Thyroid gland (tissue), 4 donors: ENCODE measurements at regions not wholly inside any gene's neighbourhood (a gene's known extent, or its start where the extent isn't known, plus 50 kb on each side); places are given as distances from the start of the nearest gene placed in this dataset.

Experiments used
- CTCF ChIP-seq, 6 experiments: fragments of 200-600 bp in 3 of 6; fragments of 450-650 bp in 3 of 6; sonication (generic) in 3 of 6; IDR thresholded peaks; one replicate each; pipeline ENCODE4 v1.5.1; 2016 to 2019; ENCODE audit warnings: antibody characterized with exemption in 6 of 6, mild to moderate bottlenecking in 2 of 6, inconsistent platforms in 1 of 6, moderate library complexity in 1 of 6
- POLR2A ChIP-seq, 2 donors: fragments of 450-650 bp; IDR thresholded peaks; one replicate each; pipeline ENCODE4 v1.6.1; 2017; ENCODE audit warnings: antibody characterized with exemption in 2 of 2, mild to moderate bottlenecking in 2 of 2, moderate library complexity in 1 of 2

GRCh38 chr4:30207389-30207788 lies 512.8 kb upstream of the PCDH7 start:
- TF ChIP-seq CTCF (IDR thresholded peaks at IDR 0.05) (no peak), POLR2A (IDR thresholded peaks at IDR 0.05) (no peak)
